GM19467 (cell line): ENCODE measurements at regions not wholly inside any gene's neighbourhood (a gene's known extent, or its start where the extent isn't known, plus 50 kb on each side); places are given as distances from the start of the nearest gene placed in this dataset.

Experiments
- ATAC-seq: cut with Tn5 transposase; IDR thresholded peaks from one replicate; pipeline ENCODE4 v1.9.1; 2021; ENCODE audit warnings: mild to moderate bottlenecking, moderate library complexity; ENCODE audit not compliant: unreplicated experiment

- no peak for ATAC-seq
These were observed 216.0 kb downstream of the DSEL start for GRCh38 chr18:67300498-67300897.

DNA sequence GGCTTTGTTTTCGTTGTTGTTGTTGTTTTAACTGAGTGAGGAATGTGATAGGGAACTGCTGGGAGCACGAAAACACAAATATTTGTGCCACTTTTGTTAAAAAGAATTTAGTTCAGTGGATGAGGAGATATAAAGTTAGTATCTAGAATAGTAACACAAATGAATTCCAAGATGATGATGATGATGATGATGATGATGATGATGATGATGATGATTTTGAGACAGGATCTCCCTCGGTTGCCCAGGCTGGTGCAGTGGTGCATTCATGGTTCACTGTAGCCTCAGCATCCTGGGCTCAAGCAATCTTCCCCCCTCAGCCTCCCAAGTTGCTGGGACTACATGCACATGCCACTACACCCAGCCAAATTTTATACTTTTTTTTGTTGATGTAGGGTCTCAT, 223.7 kb downstream of the DSEL start:
- no peak for ATAC-seq

DNA sequence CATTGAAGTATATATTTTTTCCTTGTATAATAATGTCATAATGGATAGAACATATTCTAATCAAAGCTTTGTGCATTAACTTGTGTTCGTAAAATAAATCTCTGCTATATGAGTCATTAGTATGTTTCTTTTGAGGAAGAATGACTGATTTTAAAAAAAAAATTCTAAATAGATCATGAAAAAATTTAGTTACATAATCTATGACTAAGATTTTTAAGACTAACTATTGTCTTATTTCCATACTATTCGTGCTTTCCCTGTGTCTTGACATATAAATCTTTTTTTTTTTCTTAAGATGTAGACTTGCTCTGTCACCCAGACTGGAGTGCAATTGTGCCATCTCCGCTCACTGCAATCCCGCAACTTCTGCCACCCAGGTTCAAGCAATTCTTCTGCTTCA, 226.1 kb downstream of the DSEL start:
- no peak for ATAC-seq

- ATAC-seq: no peak
These were observed 230.9 kb downstream of the DSEL start for GRCh38 chr18:67285583-67285982.

DNA sequence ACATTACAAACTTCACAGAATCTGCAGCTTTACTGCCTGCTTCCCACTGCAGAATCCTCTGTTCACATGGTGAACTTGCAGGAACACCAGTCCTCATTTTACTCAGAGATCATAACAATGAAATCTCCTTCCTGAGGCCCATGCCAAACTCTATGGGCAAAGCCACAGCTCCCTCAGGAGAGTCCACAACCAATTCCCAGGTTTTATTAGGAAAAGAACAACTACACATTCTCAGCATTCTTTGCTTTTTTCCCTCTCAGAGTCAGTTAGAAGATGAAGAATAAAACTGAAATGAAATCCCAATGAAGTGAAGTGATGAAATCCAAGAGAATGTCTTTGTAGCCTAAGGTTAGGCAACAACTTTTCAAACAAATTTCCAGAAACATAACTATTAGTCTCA, 233.7 kb downstream of the DSEL start:
- no peak for ATAC-seq

GRCh38 chr18:67281746-67282145, 234.8 kb downstream of the DSEL start:
- ATAC-seq: no peak

GRCh38 chr18:67280486-67281242, 235.9 kb downstream of the DSEL start:
- ATAC-seq: no peak

- ATAC-seq: no peak
These were observed 236.5 kb downstream of the DSEL start for GRCh38 chr18:67279988-67280387.

GRCh38 chr18:67278984-67279383, 237.5 kb downstream of the DSEL start:
- no peak for ATAC-seq

- ATAC-seq: no peak
These were observed 239.9 kb downstream of the DSEL start for GRCh38 chr18:67276638-67277037.

DNA sequence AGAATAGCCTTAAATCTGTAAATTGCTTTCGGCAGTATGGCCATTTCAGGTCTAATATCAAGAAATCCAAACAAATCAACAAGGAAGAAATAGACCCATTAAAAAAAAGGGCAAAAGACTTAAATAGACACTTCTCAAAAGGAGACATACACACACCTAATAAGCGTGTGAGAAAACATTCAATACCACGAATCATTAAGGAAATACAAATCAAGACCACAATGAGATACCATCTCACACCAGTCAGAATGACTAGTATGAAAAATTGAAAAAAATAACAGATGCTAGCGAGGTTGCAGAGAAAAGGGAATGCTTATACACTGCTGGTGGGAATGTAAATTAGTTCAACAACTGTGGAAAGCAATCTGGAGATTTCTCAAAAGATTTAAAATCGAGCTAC, 243.2 kb downstream of the DSEL start:
- no peak for ATAC-seq

DNA sequence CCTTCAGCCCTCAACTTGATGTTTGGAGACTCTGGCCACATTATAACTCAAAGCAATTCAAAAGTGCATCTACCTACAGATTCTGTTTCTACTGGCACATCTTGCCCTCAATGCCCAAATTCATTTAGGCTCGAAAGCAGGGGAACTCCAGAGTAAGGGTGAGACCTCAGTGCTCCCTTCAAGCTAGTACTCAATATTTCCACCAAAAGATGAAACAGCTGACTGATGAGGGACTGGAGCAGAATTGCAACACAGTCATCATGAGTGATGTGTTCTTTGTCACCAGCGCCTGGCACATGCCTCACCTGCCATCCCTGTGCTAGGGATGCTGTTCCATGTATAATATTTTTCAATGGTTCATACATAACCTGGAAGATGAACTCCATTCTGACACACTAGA, 247.3 kb downstream of the DSEL start:
- no peak for ATAC-seq

- no peak for ATAC-seq
These were observed 248.0 kb downstream of the DSEL start for GRCh38 chr18:67268530-67268929.

DNA sequence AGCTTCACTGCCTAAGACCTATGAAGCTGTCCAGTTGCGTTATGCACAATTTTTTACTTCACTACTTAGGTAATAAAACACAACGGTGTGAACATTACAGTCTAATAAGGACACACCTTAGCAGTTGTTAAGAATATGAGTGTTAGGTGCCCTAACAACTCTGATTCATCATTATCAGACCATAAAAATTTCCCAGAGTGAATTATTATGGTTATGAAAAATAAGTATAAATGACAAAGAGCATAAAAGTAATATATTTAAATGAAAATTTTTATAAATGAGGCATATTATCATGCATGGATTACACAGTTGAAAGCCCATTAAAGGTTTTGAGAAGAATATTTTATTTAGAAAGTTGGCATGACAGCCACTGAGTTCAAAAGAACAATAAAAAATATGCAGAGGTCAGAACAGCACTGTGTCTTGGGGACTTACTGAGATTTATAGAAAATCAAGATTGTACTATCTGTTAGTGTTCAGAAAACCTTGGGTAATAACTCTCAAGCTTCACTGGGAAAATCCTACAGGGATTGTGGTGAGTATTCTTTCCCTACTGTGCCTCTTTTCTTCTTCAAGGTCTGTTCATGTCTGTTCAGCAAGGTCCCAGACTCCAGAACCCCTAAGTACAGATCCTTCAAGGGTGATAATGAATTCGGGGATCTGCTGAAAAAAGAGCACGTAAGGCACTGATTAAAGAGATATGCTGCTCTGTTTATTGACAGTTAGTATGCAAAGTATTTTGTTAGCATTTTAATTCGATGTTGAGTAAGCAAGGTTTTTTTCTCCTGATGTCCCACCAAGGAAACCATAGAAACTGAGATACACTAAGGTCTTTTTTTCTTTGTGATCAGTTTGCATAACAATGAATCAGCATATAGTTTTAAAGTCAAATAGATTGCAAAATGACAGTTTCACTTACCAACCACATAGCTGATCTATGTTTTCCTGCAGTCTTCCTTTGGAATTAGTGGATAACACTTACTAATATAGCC, 250.0 kb downstream of the DSEL start:
- ATAC-seq: no peak

DNA sequence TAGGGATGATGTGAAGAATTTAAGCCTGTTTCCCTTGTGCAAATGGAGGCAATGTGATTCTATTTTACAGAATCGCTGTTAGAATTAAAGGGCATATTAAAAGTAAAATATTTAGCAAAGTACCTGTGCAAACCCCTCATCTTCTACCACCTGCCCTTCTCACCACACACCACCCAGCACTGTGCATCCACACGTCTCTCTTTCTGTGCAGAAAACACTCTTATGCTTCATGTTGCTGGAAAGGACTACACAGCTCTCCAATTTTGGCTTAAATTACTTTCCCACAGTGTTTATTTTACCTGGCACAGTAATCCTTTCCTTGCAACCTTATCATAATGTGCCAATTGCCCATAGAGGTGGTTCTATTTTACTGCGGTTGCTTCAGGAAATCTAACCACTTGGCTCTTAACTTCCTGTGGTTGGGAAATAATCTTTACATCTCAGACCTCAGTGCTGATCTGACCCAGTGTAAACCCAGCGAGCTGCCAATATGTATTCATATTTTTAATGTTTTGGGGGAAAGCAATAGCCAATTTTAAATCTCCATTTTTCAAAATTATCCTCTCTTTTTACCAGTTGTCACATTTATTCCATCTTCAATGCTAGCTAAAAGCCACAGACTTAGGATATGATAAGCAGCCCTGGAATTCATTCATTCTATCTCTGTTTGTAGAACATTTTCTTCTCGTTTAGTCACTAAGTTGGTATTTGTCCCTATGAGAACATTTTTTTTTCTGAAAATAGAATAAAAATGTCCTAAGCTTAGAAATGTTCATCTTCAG, 250.9 kb downstream of the DSEL start:
- no peak for ATAC-seq

- ATAC-seq: no peak
These were observed 254.5 kb downstream of the DSEL start for GRCh38 chr18:67261931-67262552.

- no peak for ATAC-seq
These were observed 255.7 kb downstream of the DSEL start for GRCh38 chr18:67260841-67261240.

DNA sequence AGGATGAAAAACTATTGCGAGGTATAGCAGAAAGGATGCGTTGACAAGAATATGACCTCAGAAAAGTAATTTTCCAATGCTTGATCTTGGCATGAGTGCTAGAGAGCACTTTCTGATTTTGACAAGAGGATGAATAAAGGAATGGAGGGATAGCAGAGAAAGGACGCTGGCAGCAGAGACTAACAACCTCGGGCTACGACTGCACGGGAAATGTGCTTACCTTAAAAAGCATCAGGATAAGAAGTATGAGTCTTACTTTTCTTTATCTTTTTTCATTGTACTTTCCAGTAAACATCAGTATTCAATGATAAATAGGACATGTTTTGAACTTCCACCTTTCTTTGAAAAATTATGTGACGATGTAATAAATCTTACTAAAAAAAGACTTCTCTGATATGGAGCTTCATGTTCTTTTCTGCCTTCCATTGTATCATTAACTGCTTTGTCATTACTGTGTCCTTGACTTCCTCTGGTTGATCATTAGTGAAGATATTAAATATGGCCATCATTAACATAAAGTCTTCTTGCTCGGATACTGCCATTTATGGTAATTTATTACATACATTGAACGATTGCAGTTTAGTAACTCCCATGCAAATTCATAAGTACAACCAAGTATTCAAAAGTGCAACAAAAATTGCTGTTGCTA, 265.6 kb downstream of the DSEL start:
- no peak for ATAC-seq

DNA sequence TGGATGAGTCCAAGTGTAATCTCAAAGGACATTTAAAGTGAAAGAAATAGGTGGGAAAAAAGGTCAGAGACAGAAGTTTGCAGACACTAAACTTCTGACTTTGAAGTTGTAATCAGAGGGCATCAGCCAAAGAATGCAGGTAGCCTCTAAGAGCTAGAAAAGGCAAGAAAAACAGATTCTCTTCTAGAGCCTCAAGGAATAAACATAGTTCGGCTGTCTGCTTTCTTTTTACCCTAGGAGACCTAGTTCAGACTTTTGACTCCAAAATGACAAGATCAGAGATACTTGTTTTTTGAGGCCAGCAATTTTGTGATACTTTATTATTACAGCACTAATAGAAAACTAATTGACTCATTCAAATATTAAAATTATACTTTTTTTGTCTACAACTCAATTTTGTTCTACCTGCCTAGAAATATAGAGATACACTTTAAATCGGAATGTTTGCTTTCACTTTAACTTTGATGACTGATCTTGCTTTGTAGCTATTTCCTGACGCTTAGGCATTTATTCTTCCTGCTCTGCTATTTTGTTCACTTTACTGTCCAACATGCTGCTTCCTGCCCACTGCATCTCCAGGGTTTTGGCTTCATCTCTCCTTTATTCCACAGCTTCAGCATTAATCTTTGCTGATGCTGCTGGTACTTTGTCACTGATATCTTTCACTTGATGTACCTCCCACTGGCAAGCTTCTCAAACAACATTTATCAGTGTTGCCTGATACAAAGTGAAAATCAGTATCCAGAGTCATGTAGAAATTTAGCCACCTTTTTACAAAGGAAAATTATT, 272.5 kb downstream of the DSEL start:
- no peak for ATAC-seq
